ENCODE measurements at regions not wholly inside any gene's neighbourhood (a gene's known extent, or its start where the extent isn't known, plus 50 kb on each side); places are given as distances from the start of the nearest gene placed in this dataset.

GRCh38 chr1:235014756-235015155 lies 113.9 kb downstream of the TOMM20 start:
- intact Hi-C loops (cut with DNase I): no loop called here
- no peak for ATAC-seq
- no peak overlapping the region for H3K4me3 ChIP-seq

GRCh38 chr1:235013512-235013911 lies 115.1 kb downstream of the TOMM20 start:
- Histone ChIP-seq H3K4me3 (no peak overlapping the region), H3K27ac (no peak overlapping the region), H3K4me1 (peaks cover 0 to 30% of the 10 kb centered on the region in 2 donors), H3K36me3 (no peaks in the 10 kb centered on the region), H3K27me3 (no peaks in the 10 kb centered on the region), H3K9me3 (peaks cover 0 to 3% of the 10 kb centered on the region in 2 donors)
- ATAC-seq (peak; percentile 3), DNase-seq (peak in 1 of 4 donors; percentile 57)
- TF ChIP-seq CTCF (IDR thresholded peaks at IDR 0.05): no peak
- intact Hi-C loops (cut with DNase I): no loop called here

More at GRCh38 chr1:235014756-235015155, 113.9 kb downstream of the TOMM20 start:
- Histone ChIP-seq H3K36me3 (no peaks in the 10 kb centered on the region), H3K27ac (no peak overlapping the region), H3K4me1 (peaks cover 0 to 26% of the 10 kb centered on the region in 2 donors), H3K27me3 (no peaks in the 10 kb centered on the region), H3K9me3 (peaks cover 0 to 3% of the 10 kb centered on the region in 2 donors)
- DNase-seq: no peak
- TF ChIP-seq CTCF (IDR thresholded peaks at IDR 0.05): no peak

- DNase-seq: no peak
- ATAC-seq: peak; percentile 18
- TF ChIP-seq CTCF (IDR thresholded peaks at IDR 0.05): no peak
These were observed 116.0 kb downstream of the TOMM20 start for GRCh38 chr1:235012436-235013210.

GRCh38 chr1:235011599-235012435 lies 116.8 kb downstream of the TOMM20 start:
- no peaks in the 10 kb centered on the region for H3K36me3 ChIP-seq
- H3K27me3 ChIP-seq: no peaks in the 10 kb centered on the region
- DNase-seq (peak in 3 of 4 donors; percentile 22 to 89 (median 84)), ATAC-seq (peak; percentile 85)
- peaks cover 0 to 35% of the 10 kb centered on the region in 2 donors for H3K4me1 ChIP-seq
- no peak overlapping the region for H3K4me3 ChIP-seq
- no peak for TF ChIP-seq CTCF (IDR thresholded peaks at IDR 0.05)
- intact Hi-C loops (cut with DNase I): no loop called here
- H3K9me3 ChIP-seq: peaks cover 0 to 3% of the 10 kb centered on the region in 2 donors
- H3K27ac ChIP-seq: peak overlapping the region; percentile 71 to 86

More at GRCh38 chr1:235012436-235013210, 116.0 kb downstream of the TOMM20 start:
- no peaks in the 10 kb centered on the region for H3K27me3 ChIP-seq
- peaks cover 0 to 3% of the 10 kb centered on the region in 2 donors for H3K9me3 ChIP-seq
- no peak overlapping the region for H3K4me3 ChIP-seq
- no peaks in the 10 kb centered on the region for H3K36me3 ChIP-seq
- H3K4me1 ChIP-seq: peaks cover 0 to 35% of the 10 kb centered on the region in 2 donors
- intact Hi-C loops (cut with DNase I): no loop called here
- peak overlapping the region; percentile 71 to 86 for H3K27ac ChIP-seq
